ENCODE measurements at regions not wholly inside any gene's neighbourhood (a gene's known extent, or its start where the extent isn't known, plus 50 kb on each side); places are given as distances from the start of the nearest gene placed in this dataset.

DNA sequence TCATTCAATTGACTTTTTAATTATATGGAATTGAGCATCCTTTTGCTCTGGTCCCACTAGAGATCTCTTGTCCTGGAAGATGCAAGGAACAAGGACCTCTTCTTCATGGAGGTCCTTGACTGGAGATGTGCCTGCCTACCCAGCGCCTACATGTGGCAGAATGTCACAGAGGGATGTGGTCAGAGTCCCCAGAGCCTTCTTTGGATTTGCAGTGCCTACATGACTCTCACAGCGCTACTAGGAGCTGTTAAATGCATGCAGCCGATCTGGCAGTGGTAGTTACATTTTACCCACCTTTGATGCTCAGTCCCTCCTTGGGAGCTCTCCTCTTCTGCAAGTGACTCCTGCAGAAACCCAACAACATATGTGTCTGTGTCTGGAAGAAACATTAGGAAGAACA is 51.9 kb upstream of the ADTRP start:
- Histone ChIP-seq H3K4me3 (ENCODE audit: low read depth, low read length, poor library complexity, severe bottlenecking) (no peak overlapping the region), H3K4me1 (ENCODE audit: insufficient read depth, low read length, poor library complexity, severe bottlenecking) (no peaks in the 10 kb centered on the region), H3K27me3 (replicated peaks; ENCODE audit: insufficient read depth, low read depth, low read length, poor library complexity) (peaks cover 23% of the 10 kb centered on the region), H3K36me3 (ENCODE audit: insufficient read depth, low read length, poor library complexity, severe bottlenecking) (no peaks in the 10 kb centered on the region), H3K9me3 (ENCODE audit: low read depth, low read length, poor library complexity, severe bottlenecking) (no peaks in the 10 kb centered on the region), H3K27ac (ENCODE audit: low read depth, low read length, poor library complexity, severe bottlenecking) (no peak overlapping the region)
- ChIA-PET CTCF (no interaction called here), POLR2A (ENCODE audit: low non-redundant PET) (no interaction called here)
- BruUV-seq (replicated peaks) = no TSS peak
- intact Hi-C loops (cut with micrococcal nuclease; ENCODE audit: unreplicated experiment) = no loop called here
- DNase-seq (ENCODE audit: low spot score) = no peak
- TF ChIP-seq EZH2 (IDR thresholded peaks at IDR 0.05; ENCODE audit: borderline replicate concordance, low read depth, low read length, poor library complexity, severe bottlenecking) = no peak
- TF ChIP-seq, protein P1, sequence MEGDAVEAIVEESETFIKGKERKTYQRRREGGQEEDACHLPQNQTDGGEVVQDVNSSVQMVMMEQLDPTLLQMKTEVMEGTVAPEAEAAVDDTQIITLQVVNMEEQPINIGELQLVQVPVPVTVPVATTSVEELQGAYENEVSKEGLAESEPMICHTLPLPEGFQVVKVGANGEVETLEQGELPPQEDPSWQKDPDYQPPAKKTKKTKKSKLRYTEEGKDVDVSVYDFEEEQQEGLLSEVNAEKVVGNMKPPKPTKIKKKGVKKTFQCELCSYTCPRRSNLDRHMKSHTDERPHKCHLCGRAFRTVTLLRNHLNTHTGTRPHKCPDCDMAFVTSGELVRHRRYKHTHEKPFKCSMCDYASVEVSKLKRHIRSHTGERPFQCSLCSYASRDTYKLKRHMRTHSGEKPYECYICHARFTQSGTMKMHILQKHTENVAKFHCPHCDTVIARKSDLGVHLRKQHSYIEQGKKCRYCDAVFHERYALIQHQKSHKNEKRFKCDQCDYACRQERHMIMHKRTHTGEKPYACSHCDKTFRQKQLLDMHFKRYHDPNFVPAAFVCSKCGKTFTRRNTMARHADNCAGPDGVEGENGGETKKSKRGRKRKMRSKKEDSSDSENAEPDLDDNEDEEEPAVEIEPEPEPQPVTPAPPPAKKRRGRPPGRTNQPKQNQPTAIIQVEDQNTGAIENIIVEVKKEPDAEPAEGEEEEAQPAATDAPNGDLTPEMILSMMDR (conservative IDR thresholded peaks at IDR 0.05; ENCODE audit: low read depth, low read length) = no peak

DNA sequence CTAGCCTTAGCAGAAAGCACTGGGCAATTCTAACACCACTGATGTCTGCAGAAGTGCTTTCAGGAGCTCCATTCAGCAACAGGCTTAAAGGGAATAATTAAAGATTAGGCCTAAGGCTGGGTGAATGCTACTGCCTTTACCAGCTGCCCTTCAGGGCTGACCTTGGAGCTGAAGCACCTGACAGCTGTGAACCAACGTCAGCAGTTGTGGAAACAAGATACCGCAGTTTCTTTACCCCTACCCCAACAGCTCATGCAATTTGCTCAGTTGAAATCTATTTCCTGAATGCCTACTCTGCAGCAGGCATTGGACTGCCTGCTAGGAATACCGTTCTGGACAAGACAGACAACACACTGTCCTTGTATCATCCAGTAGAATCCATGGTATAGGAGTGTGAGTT is 51.5 kb upstream of the ADTRP start:
- Histone ChIP-seq H3K9me3 (ENCODE audit: low read depth, low read length, poor library complexity, severe bottlenecking) (no peaks in the 10 kb centered on the region), H3K27me3 (replicated peaks; ENCODE audit: insufficient read depth, low read depth, low read length, poor library complexity) (peaks cover 24% of the 10 kb centered on the region), H3K4me1 (ENCODE audit: insufficient read depth, low read length, poor library complexity, severe bottlenecking) (no peaks in the 10 kb centered on the region), H3K36me3 (ENCODE audit: insufficient read depth, low read length, poor library complexity, severe bottlenecking) (no peaks in the 10 kb centered on the region), H3K4me3 (ENCODE audit: low read depth, low read length, poor library complexity, severe bottlenecking) (no peak overlapping the region), H3K27ac (ENCODE audit: low read depth, low read length, poor library complexity, severe bottlenecking) (no peak overlapping the region)
- intact Hi-C loops (cut with micrococcal nuclease; ENCODE audit: unreplicated experiment) = no loop called here
- no peak for DNase-seq (ENCODE audit: low spot score)
- no peak for TF ChIP-seq EZH2 (IDR thresholded peaks at IDR 0.05; ENCODE audit: borderline replicate concordance, low read depth, low read length, poor library complexity, severe bottlenecking)
- TF ChIP-seq, protein P1 (conservative IDR thresholded peaks at IDR 0.05; ENCODE audit: low read depth, low read length) = no peak
- no TSS peak for BruUV-seq (replicated peaks)
- POLR2A ChIA-PET (ENCODE audit: low non-redundant PET) = no interaction called here
- CTCF ChIA-PET = no interaction called here

DNA sequence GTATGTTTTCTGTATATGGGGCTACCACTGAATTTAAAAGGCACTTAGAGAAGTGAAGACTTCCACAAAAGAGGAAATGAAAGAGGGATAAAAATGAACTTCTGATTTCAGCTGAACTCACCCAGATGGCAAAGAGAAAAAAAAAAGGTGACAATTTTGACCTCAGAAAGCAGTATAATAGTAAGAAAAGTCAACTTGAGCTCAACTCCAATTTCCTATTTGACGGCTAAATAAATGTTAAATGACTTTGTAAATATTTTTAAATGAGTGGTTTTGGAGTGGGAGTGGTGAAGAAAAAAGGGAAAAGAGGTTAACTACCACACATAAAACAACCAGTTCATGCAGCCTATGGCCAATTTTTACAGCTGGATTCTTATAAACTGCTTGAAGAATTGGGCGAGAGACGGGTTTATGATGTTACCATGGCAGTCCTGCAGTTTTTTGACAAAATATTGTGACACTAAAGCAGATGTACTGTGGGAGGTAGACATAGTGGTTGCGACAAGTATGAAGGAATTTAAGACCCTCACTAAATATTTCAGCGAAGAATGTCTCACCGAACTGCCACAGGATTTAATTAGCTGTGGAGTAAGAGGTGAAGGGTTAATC is 49.8 kb upstream of the ADTRP start:
- DNase-seq (ENCODE audit: low spot score) = no peak
- H3K4me1 ChIP-seq (ENCODE audit: insufficient read depth, low read length, poor library complexity, severe bottlenecking) = no peaks in the 10 kb centered on the region
- TF ChIP-seq EZH2 (IDR thresholded peaks at IDR 0.05; ENCODE audit: borderline replicate concordance, low read depth, low read length, poor library complexity, severe bottlenecking) = no peak
- TF ChIP-seq, protein P1 (conservative IDR thresholded peaks at IDR 0.05; ENCODE audit: low read depth, low read length) = no peak
- POLR2A ChIA-PET (ENCODE audit: low non-redundant PET) = no interaction called here
- no peaks in the 10 kb centered on the region for H3K9me3 ChIP-seq (ENCODE audit: low read depth, low read length, poor library complexity, severe bottlenecking)
- no peak overlapping the region for H3K4me3 ChIP-seq (ENCODE audit: low read depth, low read length, poor library complexity, severe bottlenecking)
- peaks cover 29% of the 10 kb centered on the region for H3K27me3 ChIP-seq (replicated peaks; ENCODE audit: insufficient read depth, low read depth, low read length, poor library complexity)
- intact Hi-C loops (cut with micrococcal nuclease; ENCODE audit: unreplicated experiment) = no loop called here
- CTCF ChIA-PET = no interaction called here
- no peak overlapping the region for H3K27ac ChIP-seq (ENCODE audit: low read depth, low read length, poor library complexity, severe bottlenecking)
- no peaks in the 10 kb centered on the region for H3K36me3 ChIP-seq (ENCODE audit: insufficient read depth, low read length, poor library complexity, severe bottlenecking)
- no TSS peak for BruUV-seq (replicated peaks)
